A549 (cell line): ENCODE measurements at regions not wholly inside any gene's neighbourhood (a gene's known extent, or its start where the extent isn't known, plus 50 kb on each side); places are given as distances from the start of the nearest gene placed in this dataset.
"Not testable (repeated sequence)": the region's sequence is repeated elsewhere in the genome, so short reads cannot be mapped to it uniquely, and the experiment has no call there.

Experiments used
- EP300 ChIP-seq, 2 experiments: fragments of >200 bp; sonication (Bioruptor Twin); formaldehyde crosslinking; IDR thresholded peaks; 2 replicates in 1 of 2; 3 replicates in 1 of 2; pipeline ENCODE4 v1.6.1; 2016 to 2017
- RAD21 ChIP-seq, 2 experiments: fragments of >200 bp in 1 of 2; sonication (Bioruptor Twin) in 1 of 2; formaldehyde crosslinking in 1 of 2; IDR thresholded peaks in 1 of 2; conservative IDR thresholded peaks in 1 of 2; 2 replicates in 1 of 2; 3 replicates in 1 of 2; pipeline ENCODE4 v1.6.1; 2012 to 2018; ENCODE audit warnings: inconsistent platforms in 1 of 2
- TF ChIP-seq, protein P1 (sequence below): fragments of >200 bp; sonication (Bioruptor Twin); formaldehyde crosslinking; IDR thresholded peaks from 3 replicates; pipeline ENCODE4 v1.6.1; 2016
- TF ChIP-seq, protein P2 (sequence below): fragments of 200-600 bp; sonication (generic); IDR thresholded peaks from 2 replicates; pipeline ENCODE4 v1.6.1; 2016; ENCODE audit warnings: antibody characterized with exemption, mild to moderate bottlenecking, moderate library complexity
- TF ChIP-seq, protein P3 (sequence below): fragments of >200 bp; sonication (Bioruptor Twin); formaldehyde crosslinking; IDR thresholded peaks from 3 replicates; pipeline ENCODE4 v1.5.1; 2016
- TF ChIP-seq, protein P4 (sequence below): fragments of 450-650 bp; IDR thresholded peaks from 2 replicates; pipeline ENCODE4 v1.6.1; 2014; ENCODE audit warnings: antibody characterized with exemption

DNA sequence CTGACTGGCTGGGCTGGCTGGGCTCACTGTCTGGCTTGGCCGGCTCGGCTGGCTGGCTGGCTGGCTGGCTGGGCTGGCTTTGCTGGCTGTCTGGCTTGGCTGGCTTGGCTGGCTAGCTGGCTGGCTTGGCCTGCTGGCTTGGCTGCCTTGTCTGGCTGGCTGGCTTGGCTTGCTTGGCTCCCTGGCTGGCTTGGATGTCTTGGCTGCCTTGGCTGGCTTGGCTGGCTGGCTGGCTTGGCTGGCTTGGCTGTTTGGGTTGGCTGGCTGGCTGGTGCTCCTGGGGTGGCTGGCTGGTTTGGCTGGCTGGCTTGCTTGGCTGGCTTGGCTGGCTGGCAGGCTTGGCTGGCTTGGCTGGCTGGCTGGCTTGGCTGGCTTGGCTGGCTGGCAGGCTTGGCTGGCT is 2836.9 kb downstream of the RPIA start:
- TF ChIP-seq, protein P1, sequence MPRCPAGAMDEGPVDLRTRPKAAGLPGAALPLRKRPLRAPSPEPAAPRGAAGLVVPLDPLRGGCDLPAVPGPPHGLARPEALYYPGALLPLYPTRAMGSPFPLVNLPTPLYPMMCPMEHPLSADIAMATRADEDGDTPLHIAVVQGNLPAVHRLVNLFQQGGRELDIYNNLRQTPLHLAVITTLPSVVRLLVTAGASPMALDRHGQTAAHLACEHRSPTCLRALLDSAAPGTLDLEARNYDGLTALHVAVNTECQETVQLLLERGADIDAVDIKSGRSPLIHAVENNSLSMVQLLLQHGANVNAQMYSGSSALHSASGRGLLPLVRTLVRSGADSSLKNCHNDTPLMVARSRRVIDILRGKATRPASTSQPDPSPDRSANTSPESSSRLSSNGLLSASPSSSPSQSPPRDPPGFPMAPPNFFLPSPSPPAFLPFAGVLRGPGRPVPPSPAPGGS: not testable (repeated sequence)
- not testable (repeated sequence) for TF ChIP-seq EP300 (IDR thresholded peaks at IDR 0.05); RAD21 (conservative IDR thresholded peaks at IDR 0.05 in 1 of 2, IDR thresholded peaks at IDR 0.05 in 1 of 2)
- TF ChIP-seq, protein P2, sequence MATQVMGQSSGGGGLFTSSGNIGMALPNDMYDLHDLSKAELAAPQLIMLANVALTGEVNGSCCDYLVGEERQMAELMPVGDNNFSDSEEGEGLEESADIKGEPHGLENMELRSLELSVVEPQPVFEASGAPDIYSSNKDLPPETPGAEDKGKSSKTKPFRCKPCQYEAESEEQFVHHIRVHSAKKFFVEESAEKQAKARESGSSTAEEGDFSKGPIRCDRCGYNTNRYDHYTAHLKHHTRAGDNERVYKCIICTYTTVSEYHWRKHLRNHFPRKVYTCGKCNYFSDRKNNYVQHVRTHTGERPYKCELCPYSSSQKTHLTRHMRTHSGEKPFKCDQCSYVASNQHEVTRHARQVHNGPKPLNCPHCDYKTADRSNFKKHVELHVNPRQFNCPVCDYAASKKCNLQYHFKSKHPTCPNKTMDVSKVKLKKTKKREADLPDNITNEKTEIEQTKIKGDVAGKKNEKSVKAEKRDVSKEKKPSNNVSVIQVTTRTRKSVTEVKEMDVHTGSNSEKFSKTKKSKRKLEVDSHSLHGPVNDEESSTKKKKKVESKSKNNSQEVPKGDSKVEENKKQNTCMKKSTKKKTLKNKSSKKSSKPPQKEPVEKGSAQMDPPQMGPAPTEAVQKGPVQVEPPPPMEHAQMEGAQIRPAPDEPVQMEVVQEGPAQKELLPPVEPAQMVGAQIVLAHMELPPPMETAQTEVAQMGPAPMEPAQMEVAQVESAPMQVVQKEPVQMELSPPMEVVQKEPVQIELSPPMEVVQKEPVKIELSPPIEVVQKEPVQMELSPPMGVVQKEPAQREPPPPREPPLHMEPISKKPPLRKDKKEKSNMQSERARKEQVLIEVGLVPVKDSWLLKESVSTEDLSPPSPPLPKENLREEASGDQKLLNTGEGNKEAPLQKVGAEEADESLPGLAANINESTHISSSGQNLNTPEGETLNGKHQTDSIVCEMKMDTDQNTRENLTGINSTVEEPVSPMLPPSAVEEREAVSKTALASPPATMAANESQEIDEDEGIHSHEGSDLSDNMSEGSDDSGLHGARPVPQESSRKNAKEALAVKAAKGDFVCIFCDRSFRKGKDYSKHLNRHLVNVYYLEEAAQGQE: not testable (repeated sequence)
- TF ChIP-seq, protein P3, sequence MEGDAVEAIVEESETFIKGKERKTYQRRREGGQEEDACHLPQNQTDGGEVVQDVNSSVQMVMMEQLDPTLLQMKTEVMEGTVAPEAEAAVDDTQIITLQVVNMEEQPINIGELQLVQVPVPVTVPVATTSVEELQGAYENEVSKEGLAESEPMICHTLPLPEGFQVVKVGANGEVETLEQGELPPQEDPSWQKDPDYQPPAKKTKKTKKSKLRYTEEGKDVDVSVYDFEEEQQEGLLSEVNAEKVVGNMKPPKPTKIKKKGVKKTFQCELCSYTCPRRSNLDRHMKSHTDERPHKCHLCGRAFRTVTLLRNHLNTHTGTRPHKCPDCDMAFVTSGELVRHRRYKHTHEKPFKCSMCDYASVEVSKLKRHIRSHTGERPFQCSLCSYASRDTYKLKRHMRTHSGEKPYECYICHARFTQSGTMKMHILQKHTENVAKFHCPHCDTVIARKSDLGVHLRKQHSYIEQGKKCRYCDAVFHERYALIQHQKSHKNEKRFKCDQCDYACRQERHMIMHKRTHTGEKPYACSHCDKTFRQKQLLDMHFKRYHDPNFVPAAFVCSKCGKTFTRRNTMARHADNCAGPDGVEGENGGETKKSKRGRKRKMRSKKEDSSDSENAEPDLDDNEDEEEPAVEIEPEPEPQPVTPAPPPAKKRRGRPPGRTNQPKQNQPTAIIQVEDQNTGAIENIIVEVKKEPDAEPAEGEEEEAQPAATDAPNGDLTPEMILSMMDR: not testable (repeated sequence)
- TF ChIP-seq, protein P4, sequence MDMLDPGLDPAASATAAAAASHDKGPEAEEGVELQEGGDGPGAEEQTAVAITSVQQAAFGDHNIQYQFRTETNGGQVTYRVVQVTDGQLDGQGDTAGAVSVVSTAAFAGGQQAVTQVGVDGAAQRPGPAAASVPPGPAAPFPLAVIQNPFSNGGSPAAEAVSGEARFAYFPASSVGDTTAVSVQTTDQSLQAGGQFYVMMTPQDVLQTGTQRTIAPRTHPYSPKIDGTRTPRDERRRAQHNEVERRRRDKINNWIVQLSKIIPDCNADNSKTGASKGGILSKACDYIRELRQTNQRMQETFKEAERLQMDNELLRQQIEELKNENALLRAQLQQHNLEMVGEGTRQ: not testable (repeated sequence)
